ENCODE measurements at regions not wholly inside any gene's neighbourhood (a gene's known extent, or its start where the extent isn't known, plus 50 kb on each side); places are given as distances from the start of the nearest gene placed in this dataset.

GRCh38 chr7:38007096-38007495, 86.7 kb downstream of the EPDR1 start:
- Histone ChIP-seq H3K9me3 (replicated peaks; ENCODE audit: control insufficient read depth, insufficient read depth, low read depth, low read length) (no peaks in the 10 kb centered on the region), H2AFZ (ENCODE audit: low read depth, low read length) (no peak overlapping the region), H3K27ac (ENCODE audit: extremely low read depth, low read depth, low read length) (no peak overlapping the region), H3K9ac (ENCODE audit: insufficient read depth in 1 of 2, low read depth in 2 of 2, low read length in 2 of 2) (no peak overlapping the region), H4K20me1 (replicated peaks; ENCODE audit: control insufficient read depth, insufficient read depth, low read length) (no peaks in the 10 kb centered on the region), H3K4me1 (replicated peaks in 1 of 2; ENCODE audit: control insufficient read depth in 2 of 2, insufficient read depth in 2 of 2, low read length in 2 of 2) (no peaks in the 10 kb centered on the region), H3K36me3 (ENCODE audit: control insufficient read depth, insufficient read depth, low read length) (no peaks in the 10 kb centered on the region), H3K79me2 (ENCODE audit: control insufficient read depth, insufficient read depth, low read length) (no peaks in the 10 kb centered on the region), H3K4me2 (ENCODE audit: insufficient read depth, low read length) (no peak overlapping the region), H3K9me1 (ENCODE audit: control insufficient read depth, insufficient read depth, low read length) (no peaks in the 10 kb centered on the region), H3K27me3 (ENCODE audit: control insufficient read depth in 2 of 2, insufficient read depth in 2 of 2, low read length in 2 of 2) (no peaks in the 10 kb centered on the region), H3K4me3 (no peak overlapping the region)
- ATAC-seq (no peak), FAIRE-seq (no peak), DNase-seq (ENCODE audit: extremely low read depth in 1 of 4, low spot score in 3 of 4) (no peak)
- POLR2A ChIA-PET = interaction anchor here (1.2 kb wide), 1 partner anchor 33 kb away, joined by 3 read pairs; no protein-coding TSS in a partner anchor
- TF ChIP-seq, protein P1, sequence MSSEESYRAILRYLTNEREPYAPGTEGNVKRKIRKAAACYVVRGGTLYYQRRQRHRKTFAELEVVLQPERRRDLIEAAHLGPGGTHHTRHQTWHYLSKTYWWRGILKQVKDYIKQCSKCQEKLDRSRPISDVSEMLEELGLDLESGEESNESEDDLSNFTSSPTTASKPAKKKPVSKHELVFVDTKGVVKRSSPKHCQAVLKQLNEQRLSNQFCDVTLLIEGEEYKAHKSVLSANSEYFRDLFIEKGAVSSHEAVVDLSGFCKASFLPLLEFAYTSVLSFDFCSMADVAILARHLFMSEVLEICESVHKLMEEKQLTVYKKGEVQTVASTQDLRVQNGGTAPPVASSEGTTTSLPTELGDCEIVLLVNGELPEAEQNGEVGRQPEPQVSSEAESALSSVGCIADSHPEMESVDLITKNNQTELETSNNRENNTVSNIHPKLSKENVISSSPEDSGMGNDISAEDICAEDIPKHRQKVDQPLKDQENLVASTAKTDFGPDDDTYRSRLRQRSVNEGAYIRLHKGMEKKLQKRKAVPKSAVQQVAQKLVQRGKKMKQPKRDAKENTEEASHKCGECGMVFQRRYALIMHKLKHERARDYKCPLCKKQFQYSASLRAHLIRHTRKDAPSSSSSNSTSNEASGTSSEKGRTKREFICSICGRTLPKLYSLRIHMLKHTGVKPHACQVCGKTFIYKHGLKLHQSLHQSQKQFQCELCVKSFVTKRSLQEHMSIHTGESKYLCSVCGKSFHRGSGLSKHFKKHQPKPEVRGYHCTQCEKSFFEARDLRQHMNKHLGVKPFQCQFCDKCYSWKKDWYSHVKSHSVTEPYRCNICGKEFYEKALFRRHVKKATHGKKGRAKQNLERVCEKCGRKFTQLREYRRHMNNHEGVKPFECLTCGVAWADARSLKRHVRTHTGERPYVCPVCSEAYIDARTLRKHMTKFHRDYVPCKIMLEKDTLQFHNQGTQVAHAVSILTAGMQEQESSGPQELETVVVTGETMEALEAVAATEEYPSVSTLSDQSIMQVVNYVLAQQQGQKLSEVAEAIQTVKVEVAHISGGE (CRISPR knock-in tag; IDR thresholded peaks at IDR 0.05) = no peak
- TF ChIP-seq MEIS2 (IDR thresholded peaks at IDR 0.05; ENCODE audit: partially characterized antibody) (no peak), GABPB2 (CRISPR knock-in tag; conservative IDR thresholded peaks at IDR 0.05) (no peak)
- TF ChIP-seq, protein P2, sequence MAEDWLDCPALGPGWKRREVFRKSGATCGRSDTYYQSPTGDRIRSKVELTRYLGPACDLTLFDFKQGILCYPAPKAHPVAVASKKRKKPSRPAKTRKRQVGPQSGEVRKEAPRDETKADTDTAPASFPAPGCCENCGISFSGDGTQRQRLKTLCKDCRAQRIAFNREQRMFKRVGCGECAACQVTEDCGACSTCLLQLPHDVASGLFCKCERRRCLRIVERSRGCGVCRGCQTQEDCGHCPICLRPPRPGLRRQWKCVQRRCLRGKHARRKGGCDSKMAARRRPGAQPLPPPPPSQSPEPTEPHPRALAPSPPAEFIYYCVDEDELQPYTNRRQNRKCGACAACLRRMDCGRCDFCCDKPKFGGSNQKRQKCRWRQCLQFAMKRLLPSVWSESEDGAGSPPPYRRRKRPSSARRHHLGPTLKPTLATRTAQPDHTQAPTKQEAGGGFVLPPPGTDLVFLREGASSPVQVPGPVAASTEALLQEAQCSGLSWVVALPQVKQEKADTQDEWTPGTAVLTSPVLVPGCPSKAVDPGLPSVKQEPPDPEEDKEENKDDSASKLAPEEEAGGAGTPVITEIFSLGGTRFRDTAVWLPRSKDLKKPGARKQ (CRISPR knock-in tag; IDR thresholded peaks at IDR 0.05) = no peak
- CTCF ChIA-PET (ENCODE audit: low intra/inter-chr PET ratio) = no interaction called here
- in situ Hi-C loops (cut with MboI) (no loop called here), intact Hi-C loops (cut with micrococcal nuclease) (no loop called here)
- no TSS peak for BruUV-seq (replicated peaks)
